HEK293 (cell line): ENCODE measurements at regions not wholly inside any gene's neighbourhood (a gene's known extent, or its start where the extent isn't known, plus 50 kb on each side); places are given as distances from the start of the nearest gene placed in this dataset.

Experiments
- CTCF ChIA-PET: fragments of 350-600 bp; formaldehyde crosslinking; extraction: SDS; loops from one replicate; lab custom pipeline; 2021; ENCODE audit warnings: antibody characterized with exemption; lab: Yijun Ruan, JAX
- POLR2A ChIA-PET: fragments of 300-600 bp; formaldehyde crosslinking; extraction: SDS; loops from one replicate; lab custom pipeline; 2020; ENCODE audit warnings: antibody characterized with exemption, inconsistent platforms; lab: Yijun Ruan, JAX
- H3K27ac ChIP-seq: fragments of 200-500 bp; sonication (Bioruptor generic); 2 replicates; pipeline ENCODE4 v1.5.1; 2014; ENCODE audit warnings: low read depth, low read length, control low read depth, inconsistent platforms; ENCODE audit errors: extremely low read depth
- H3K36me3 ChIP-seq, 2 experiments: fragments of 200-500 bp in 1 of 2; sonication (Bioruptor generic) in 1 of 2; 1 replicate in 1 of 2; 2 replicates in 1 of 2; pipeline ENCODE4 v1.5.1; 2014 to 2017; ENCODE audit warnings: inconsistent platforms in 2 of 2, low read length in 2 of 2; ENCODE audit not compliant: control insufficient read depth in 2 of 2, insufficient read depth in 1 of 2
- H3K4me1 ChIP-seq: fragments of 200-500 bp; sonication (Bioruptor generic); 2 replicates; pipeline ENCODE4 v1.5.1; 2014; ENCODE audit warnings: mild to moderate bottlenecking, low read length, inconsistent platforms; ENCODE audit not compliant: control insufficient read depth, insufficient read depth
- H3K4me3 ChIP-seq: 2 replicates; pipeline ENCODE4 v1.5.1; 2011; ENCODE audit warnings: low read depth, mild to moderate bottlenecking, control low read depth, low read length, moderate library complexity
- H3K9me3 ChIP-seq: fragments of 200-500 bp; sonication (Bioruptor generic); 2 replicates; pipeline ENCODE4 v1.5.1; 2014; ENCODE audit warnings: low read depth, low read length, inconsistent platforms; ENCODE audit not compliant: control insufficient read depth, insufficient read depth
- FEZF1 ChIP-seq: fragments of 450-650 bp; formaldehyde crosslinking; IDR thresholded peaks from 2 replicates; pipeline ENCODE4 v1.5.1; 2016; ENCODE audit warnings: missing biosample characterization, missing genetic modification characterization
- GFI1B ChIP-seq: fragments of 450-650 bp; formaldehyde crosslinking; IDR thresholded peaks from 2 replicates; pipeline ENCODE4 v1.5.1; 2016; ENCODE audit warnings: missing biosample characterization, missing genetic modification characterization
- IKZF3 ChIP-seq: fragments of 450-650 bp; IDR thresholded peaks from 2 replicates; pipeline ENCODE4 v1.5.0; 2018; ENCODE audit warnings: missing biosample characterization, mild to moderate bottlenecking, missing genetic modification characterization, moderate library complexity
- MYNN ChIP-seq: fragments of 450-650 bp; formaldehyde crosslinking; IDR thresholded peaks from 2 replicates; pipeline ENCODE4 v1.5.1; 2016; ENCODE audit warnings: missing biosample characterization, missing genetic modification characterization, borderline replicate concordance
- SALL2 ChIP-seq: fragments of 450-650 bp; formaldehyde crosslinking; IDR thresholded peaks from 2 replicates; pipeline ENCODE4 v1.5.0; 2017; ENCODE audit warnings: missing biosample characterization, mild to moderate bottlenecking, missing genetic modification characterization, borderline replicate concordance
- SCRT2 ChIP-seq: fragments of 450-650 bp; formaldehyde crosslinking; IDR thresholded peaks from 2 replicates; pipeline ENCODE4 v1.5.1; 2016; ENCODE audit warnings: missing biosample characterization, missing genetic modification characterization
- SP7 ChIP-seq: fragments of 450-650 bp; formaldehyde crosslinking; IDR thresholded peaks from 2 replicates; pipeline ENCODE4 v1.5.1; 2016; ENCODE audit warnings: missing biosample characterization, missing genetic modification characterization
- YY2 ChIP-seq: fragments of 450-650 bp; formaldehyde crosslinking; IDR thresholded peaks from 2 replicates; pipeline ENCODE4 v1.5.1; 2016; ENCODE audit warnings: missing biosample characterization, missing genetic modification characterization
- ZEB2 ChIP-seq: fragments of 450-650 bp; formaldehyde crosslinking; IDR thresholded peaks from 2 replicates; pipeline ENCODE4 v1.5.1; 2016; ENCODE audit warnings: missing biosample characterization, missing genetic modification characterization
- ZNF121 ChIP-seq: fragments of 450-650 bp; formaldehyde crosslinking; IDR thresholded peaks from 2 replicates; pipeline ENCODE4 v1.5.1; 2016; ENCODE audit warnings: missing biosample characterization, missing genetic modification characterization
- ZNF132 ChIP-seq: fragments of 450-650 bp; formaldehyde crosslinking; IDR thresholded peaks from 2 replicates; pipeline ENCODE4 v1.5.1; 2017; ENCODE audit warnings: missing biosample characterization, missing genetic modification characterization, borderline replicate concordance
- ZNF155 ChIP-seq: fragments of 450-650 bp; formaldehyde crosslinking; IDR thresholded peaks from 2 replicates; pipeline ENCODE4 v1.5.1; 2016; ENCODE audit warnings: missing biosample characterization, missing genetic modification characterization
- ZNF16 ChIP-seq: fragments of 450-650 bp; formaldehyde crosslinking; IDR thresholded peaks from 2 replicates; pipeline ENCODE4 v1.5.1; 2016; ENCODE audit warnings: low read depth, missing biosample characterization, missing genetic modification characterization
- ZNF223 ChIP-seq: fragments of 450-650 bp; formaldehyde crosslinking; IDR thresholded peaks from 2 replicates; pipeline ENCODE4 v1.5.1; 2016; ENCODE audit warnings: missing biosample characterization, missing genetic modification characterization
- ZNF416 ChIP-seq: fragments of 450-650 bp; formaldehyde crosslinking; IDR thresholded peaks from 2 replicates; pipeline ENCODE4 v1.5.1; 2016; ENCODE audit warnings: missing biosample characterization, missing genetic modification characterization
- ZNF571 ChIP-seq: fragments of 450-650 bp; formaldehyde crosslinking; IDR thresholded peaks from 2 replicates; pipeline ENCODE4 v1.5.0; 2017; ENCODE audit warnings: missing biosample characterization, missing genetic modification characterization
- ZNF600 ChIP-seq: fragments of 450-650 bp; formaldehyde crosslinking; IDR thresholded peaks from 2 replicates; pipeline ENCODE4 v1.5.1; 2016; ENCODE audit warnings: missing biosample characterization, missing genetic modification characterization
- ZNF785 ChIP-seq: fragments of 450-650 bp; formaldehyde crosslinking; IDR thresholded peaks from 2 replicates; pipeline ENCODE4 v1.5.1; 2016; ENCODE audit warnings: missing biosample characterization, missing genetic modification characterization
- TF ChIP-seq, protein P1 (sequence below): fragments of 450-650 bp; formaldehyde crosslinking; IDR thresholded peaks from 2 replicates; pipeline ENCODE4 v1.5.1; 2016; ENCODE audit warnings: missing biosample characterization, missing genetic modification characterization
- TF ChIP-seq, protein P2 (sequence below): fragments of 450-650 bp; formaldehyde crosslinking; IDR thresholded peaks from 2 replicates; pipeline ENCODE4 v1.5.1; 2017; ENCODE audit warnings: missing biosample characterization, missing genetic modification characterization
- TF ChIP-seq, protein P3 (sequence below): fragments of 450-650 bp; formaldehyde crosslinking; IDR thresholded peaks from 2 replicates; pipeline ENCODE4 v1.5.1; 2016; ENCODE audit warnings: missing biosample characterization, missing genetic modification characterization
- TF ChIP-seq, protein P4 (sequence below): fragments of 450-650 bp; formaldehyde crosslinking; IDR thresholded peaks from 2 replicates; pipeline ENCODE4 v1.5.1; 2016; ENCODE audit warnings: missing biosample characterization, missing genetic modification characterization

DNA sequence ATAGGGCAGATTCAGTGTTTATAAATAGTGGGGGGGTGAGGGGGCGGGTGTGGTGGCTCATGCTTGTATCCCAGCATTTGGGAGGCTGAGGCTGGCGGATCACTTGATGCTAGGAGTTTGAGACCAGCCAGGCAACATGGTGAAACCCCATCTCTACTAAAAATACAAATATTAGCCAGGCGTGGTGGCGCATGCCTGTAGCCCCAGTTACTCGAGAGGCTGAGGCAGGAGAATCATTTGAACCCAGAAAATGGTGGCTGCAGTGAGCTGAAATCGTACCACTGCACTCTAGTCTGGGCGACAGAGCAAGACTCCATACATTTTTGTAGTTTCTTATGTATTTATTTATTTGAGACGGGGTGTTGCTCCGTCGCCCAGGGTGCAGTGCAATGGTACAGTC, 109.0 kb upstream of the ZNF217 start:
- Histone ChIP-seq H3K27ac (no peak overlapping the region), H3K4me1 (no peaks in the 10 kb centered on the region), H3K9me3 (no peaks in the 10 kb centered on the region), H3K36me3 (no peaks in the 10 kb centered on the region), H3K4me3 (no peak overlapping the region)
- CTCF ChIA-PET, result no interaction called here
- TF ChIP-seq, protein P1, sequence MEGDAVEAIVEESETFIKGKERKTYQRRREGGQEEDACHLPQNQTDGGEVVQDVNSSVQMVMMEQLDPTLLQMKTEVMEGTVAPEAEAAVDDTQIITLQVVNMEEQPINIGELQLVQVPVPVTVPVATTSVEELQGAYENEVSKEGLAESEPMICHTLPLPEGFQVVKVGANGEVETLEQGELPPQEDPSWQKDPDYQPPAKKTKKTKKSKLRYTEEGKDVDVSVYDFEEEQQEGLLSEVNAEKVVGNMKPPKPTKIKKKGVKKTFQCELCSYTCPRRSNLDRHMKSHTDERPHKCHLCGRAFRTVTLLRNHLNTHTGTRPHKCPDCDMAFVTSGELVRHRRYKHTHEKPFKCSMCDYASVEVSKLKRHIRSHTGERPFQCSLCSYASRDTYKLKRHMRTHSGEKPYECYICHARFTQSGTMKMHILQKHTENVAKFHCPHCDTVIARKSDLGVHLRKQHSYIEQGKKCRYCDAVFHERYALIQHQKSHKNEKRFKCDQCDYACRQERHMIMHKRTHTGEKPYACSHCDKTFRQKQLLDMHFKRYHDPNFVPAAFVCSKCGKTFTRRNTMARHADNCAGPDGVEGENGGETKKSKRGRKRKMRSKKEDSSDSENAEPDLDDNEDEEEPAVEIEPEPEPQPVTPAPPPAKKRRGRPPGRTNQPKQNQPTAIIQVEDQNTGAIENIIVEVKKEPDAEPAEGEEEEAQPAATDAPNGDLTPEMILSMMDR (tag by site-specific recombination), result no peak
- TF ChIP-seq MYNN, result no peak
- POLR2A ChIA-PET, result no interaction called here

DNA sequence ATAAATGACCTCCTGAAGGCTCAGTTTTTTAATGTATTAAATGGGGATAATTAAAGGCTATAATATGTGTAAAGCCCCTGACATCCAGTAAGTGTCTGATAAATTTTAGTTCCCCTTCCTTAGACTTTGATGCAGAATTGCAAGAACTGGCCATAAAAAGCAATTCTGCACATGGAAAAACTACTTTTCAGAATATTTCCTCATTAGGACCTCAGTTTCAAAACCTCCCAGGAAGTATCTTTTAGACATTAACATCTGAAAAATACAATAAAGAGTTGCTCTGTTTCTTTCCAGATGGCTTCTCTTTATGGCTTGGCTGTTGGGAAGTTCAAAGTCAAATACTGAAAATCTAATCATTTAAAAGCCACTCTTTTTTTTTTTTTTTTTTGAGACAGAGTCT, 106.3 kb upstream of the ZNF217 start:
- ChIA-PET POLR2A (no interaction called here), CTCF (no interaction called here)
- Histone ChIP-seq H3K4me3 (no peak overlapping the region), H3K4me1 (no peaks in the 10 kb centered on the region), H3K36me3 (no peaks in the 10 kb centered on the region)
- no peak for TF ChIP-seq FEZF1 (tag by site-specific recombination)
- TF ChIP-seq, protein P2, sequence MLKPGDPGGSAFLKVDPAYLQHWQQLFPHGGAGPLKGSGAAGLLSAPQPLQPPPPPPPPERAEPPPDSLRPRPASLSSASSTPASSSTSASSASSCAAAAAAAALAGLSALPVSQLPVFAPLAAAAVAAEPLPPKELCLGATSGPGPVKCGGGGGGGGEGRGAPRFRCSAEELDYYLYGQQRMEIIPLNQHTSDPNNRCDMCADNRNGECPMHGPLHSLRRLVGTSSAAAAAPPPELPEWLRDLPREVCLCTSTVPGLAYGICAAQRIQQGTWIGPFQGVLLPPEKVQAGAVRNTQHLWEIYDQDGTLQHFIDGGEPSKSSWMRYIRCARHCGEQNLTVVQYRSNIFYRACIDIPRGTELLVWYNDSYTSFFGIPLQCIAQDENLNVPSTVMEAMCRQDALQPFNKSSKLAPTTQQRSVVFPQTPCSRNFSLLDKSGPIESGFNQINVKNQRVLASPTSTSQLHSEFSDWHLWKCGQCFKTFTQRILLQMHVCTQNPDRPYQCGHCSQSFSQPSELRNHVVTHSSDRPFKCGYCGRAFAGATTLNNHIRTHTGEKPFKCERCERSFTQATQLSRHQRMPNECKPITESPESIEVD (tag by site-specific recombination), result 0 out of 2 replicates have a peak, but pooled peaks have one; percentile 40
- TF ChIP-seq, all 188 proteins: peak for 1
- no peak overlapping the region for H3K27ac ChIP-seq
- H3K9me3 ChIP-seq, result no peaks in the 10 kb centered on the region

DNA sequence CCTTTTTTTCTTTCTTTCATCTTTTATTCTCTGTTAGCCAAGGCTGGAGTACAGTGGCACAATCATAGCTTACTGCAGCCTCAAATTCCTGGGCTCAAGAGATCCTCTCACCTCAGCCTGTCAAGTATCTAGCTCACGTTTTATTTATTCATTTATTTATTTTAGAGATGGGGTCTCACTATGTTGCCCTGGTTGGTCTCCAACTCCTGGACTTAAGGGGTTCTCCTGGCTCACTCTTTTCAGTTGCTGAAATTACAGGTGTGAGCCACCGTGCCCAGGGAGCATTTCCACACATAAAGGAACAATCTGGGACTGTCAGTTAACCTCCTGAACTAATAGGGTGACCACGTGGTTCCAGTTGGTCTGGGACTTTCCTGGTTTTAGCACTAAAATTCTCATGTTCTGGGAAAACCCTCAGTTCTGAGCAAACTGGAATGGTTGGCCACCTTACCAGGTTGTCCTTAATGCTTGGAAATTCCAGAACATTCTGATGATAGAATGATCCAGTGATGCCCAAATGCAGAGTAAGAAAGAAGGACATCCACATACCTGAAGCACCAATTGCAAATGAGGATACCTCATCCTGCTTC, 105.5 kb upstream of the ZNF217 start:
- H3K9me3 ChIP-seq, result no peaks in the 10 kb centered on the region
- ChIA-PET POLR2A (no interaction called here), CTCF (interaction anchor here (1.0 kb wide), 1 partner anchor 216 kb away, joined by 4 read pairs; no protein-coding TSS in a partner anchor)
- H3K4me3 ChIP-seq, result no peak overlapping the region
- H3K36me3 ChIP-seq, result no peaks in the 10 kb centered on the region
- peak; percentile 81 for TF ChIP-seq ZNF121 (tag by site-specific recombination)
- TF ChIP-seq SCRT2, result no peak
- TF ChIP-seq YY2 (tag by site-specific recombination), result no peak
- no peak for TF ChIP-seq ZEB2 (tag by site-specific recombination)
- TF ChIP-seq GFI1B, result no peak
- no peak for TF ChIP-seq ZNF785
- no peak for TF ChIP-seq ZNF132 (tag by site-specific recombination)
- no peak for TF ChIP-seq ZNF600 (tag by site-specific recombination)
- no peak overlapping the region for H3K27ac ChIP-seq
- H3K4me1 ChIP-seq, result no peaks in the 10 kb centered on the region

- no peak for TF ChIP-seq ZNF416 (tag by site-specific recombination)
- no peak for TF ChIP-seq SP7
- TF ChIP-seq IKZF3 (tag by site-specific recombination), result no peak
- no peak for TF ChIP-seq ZNF16 (tag by site-specific recombination)
- no peak for TF ChIP-seq ZNF571 (tag by site-specific recombination)
- TF ChIP-seq SALL2 (tag by site-specific recombination), result no peak
- TF ChIP-seq, protein P3, sequence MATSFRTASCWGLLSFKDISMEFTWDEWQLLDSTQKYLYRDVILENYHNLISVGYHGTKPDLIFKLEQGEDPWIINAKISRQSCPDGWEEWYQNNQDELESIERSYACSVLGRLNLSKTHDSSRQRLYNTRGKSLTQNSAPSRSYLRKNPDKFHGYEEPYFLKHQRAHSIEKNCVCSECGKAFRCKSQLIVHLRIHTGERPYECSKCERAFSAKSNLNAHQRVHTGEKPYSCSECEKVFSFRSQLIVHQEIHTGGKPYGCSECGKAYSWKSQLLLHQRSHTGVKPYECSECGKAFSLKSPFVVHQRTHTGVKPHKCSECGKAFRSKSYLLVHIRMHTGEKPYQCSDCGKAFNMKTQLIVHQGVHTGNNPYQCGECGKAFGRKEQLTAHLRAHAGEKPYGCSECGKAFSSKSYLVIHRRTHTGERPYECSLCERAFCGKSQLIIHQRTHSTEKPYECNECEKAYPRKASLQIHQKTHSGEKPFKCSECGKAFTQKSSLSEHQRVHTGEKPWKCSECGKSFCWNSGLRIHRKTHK (tag by site-specific recombination), result no peak
- no peak for TF ChIP-seq ZNF600 (tag by site-specific recombination)
- no peak for TF ChIP-seq ZNF155 (tag by site-specific recombination)
- no peak for TF ChIP-seq ZNF223 (tag by site-specific recombination)
- TF ChIP-seq, protein P4, sequence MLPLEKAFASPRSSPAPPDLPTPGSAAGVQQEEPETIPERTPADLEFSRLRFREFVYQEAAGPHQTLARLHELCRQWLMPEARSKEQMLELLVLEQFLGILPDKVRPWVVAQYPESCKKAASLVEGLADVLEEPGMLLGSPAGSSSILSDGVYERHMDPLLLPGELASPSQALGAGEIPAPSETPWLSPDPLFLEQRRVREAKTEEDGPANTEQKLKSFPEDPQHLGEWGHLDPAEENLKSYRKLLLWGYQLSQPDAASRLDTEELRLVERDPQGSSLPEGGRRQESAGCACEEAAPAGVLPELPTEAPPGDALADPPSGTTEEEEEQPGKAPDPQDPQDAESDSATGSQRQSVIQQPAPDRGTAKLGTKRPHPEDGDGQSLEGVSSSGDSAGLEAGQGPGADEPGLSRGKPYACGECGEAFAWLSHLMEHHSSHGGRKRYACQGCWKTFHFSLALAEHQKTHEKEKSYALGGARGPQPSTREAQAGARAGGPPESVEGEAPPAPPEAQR, result no peak
- H3K36me3 ChIP-seq, result no peaks in the 10 kb centered on the region
- no peaks in the 10 kb centered on the region for H3K4me1 ChIP-seq
- H3K4me3 ChIP-seq, result no peak overlapping the region
- H3K9me3 ChIP-seq, result no peaks in the 10 kb centered on the region
- POLR2A ChIA-PET, result interaction anchor here (0.7 kb wide), 1 partner anchor 1246 kb away, joined by 3 read pairs; no protein-coding TSS in a partner anchor
- CTCF ChIA-PET, result interaction anchor here (1.0 kb wide), 1 partner anchor 217 kb away, joined by 4 read pairs; no protein-coding TSS in a partner anchor
- no peak overlapping the region for H3K27ac ChIP-seq
These were observed 104.8 kb upstream of the ZNF217 start for GRCh38 chr20:53698371-53698978.
